Stimulated activated naive CD4-positive, alpha-beta T cell (primary cell): ENCODE measurements at regions not wholly inside any gene's neighbourhood (a gene's known extent, or its start where the extent isn't known, plus 50 kb on each side); places are given as distances from the start of the nearest gene placed in this dataset.
A peak's percentile ranks its signal among the peaks of the same experiment; 100 is the strongest.

Experiments
- DNase-seq, 6 experiments: peaks; one replicate each; lab custom pipeline; 2025; lab: John Stamatoyannopoulos, UW

DNA sequence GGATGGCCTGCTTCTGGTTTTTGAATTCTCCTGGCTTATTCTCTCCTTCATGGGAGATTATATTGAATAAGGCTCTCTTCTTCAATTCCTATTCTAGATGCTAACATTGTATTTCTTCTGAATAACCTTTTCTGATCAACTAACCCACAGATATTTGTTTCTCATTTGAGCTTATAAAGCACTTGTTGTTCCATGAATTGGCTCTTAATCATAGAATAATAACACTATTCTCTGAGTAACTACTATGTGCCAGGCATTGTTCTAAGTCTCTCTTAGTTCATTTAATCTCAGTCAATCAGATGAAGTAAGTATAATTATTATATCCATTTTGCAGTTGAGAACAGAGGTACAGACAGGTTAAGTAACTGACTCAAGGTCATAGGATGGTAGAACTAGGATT is 136.3 kb upstream of the MLIP start:
- no peak for DNase-seq

DNA sequence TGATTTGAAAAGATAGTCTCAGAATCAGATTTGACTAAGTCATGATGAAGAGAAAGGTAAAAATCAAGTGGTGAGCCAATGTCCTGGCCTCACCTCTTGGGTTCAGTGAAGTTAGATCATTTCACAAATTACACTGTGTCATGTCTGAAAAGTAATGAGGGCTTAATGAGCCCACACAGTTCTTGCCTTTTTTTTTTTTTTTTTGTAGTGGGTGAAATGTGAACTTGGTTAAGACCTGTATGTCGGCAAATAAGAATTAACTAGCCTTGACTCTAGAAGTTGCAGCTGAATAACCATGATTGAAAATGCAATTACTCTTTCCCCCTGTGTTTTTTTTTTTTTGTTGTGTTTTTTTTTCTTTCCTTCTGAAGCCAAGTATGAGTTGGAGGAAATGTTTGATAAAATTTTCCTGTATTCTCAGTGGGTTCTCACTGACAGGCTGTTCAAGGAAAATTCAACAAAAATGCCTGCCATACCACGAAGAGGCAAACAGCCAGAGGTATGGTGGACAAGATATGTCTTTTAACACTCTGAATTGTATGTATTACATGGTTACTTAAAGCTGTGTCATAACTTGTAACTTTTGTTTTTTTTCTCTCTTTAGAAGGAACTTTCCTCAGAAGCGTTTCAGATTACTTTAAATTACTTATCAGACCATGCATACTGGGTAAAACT is 135.2 kb upstream of the MLIP start:
- DNase-seq: no peak

DNA sequence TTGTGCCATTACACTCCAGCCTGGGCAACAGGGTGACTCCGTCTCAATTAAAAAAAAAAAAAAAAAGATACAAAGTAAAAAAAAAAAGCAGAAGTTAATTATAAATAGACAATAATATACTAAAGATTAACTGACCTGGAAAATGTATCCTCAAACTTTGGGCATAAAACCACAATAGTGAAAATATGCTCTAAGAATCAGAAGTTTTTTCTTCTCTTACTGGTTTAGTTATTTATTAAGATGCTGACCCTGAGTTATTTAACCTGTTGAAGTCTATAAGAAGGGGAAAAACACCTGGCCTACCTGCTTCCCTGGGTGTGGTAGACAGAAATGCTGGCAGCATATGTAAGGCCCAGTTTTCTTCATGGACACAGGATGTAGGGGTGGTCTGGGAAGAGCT is 133.7 kb upstream of the MLIP start:
- no peak for DNase-seq

DNA sequence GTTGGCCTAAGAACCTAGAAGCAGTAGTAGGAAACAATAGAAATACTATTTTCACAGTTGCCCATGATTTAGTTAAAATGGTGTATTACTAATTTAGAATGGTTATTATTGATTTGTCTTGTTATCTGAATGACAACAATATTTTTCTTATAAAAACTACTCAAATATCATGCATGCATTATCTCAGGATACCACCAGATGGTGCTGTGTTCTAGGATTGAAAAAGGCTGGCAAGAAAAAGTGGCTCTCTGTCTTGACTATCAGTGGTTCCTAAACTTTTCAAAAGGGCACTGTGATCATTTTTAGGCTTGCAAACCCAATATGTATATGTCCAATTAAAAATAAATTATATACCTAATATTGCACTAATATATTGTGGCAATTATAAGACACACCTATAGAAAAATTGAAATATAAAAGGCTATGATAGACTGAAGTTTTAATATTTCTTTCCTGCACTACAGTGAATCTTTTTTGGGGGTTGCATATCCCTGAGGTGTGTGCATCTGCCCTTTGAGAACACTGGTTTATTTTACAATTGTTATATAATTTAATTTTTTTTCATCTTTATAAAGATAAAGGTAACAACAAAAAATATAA is 131.7 kb upstream of the MLIP start:
- DNase-seq: peak in 1 of 6 experiments; percentile 1

DNA sequence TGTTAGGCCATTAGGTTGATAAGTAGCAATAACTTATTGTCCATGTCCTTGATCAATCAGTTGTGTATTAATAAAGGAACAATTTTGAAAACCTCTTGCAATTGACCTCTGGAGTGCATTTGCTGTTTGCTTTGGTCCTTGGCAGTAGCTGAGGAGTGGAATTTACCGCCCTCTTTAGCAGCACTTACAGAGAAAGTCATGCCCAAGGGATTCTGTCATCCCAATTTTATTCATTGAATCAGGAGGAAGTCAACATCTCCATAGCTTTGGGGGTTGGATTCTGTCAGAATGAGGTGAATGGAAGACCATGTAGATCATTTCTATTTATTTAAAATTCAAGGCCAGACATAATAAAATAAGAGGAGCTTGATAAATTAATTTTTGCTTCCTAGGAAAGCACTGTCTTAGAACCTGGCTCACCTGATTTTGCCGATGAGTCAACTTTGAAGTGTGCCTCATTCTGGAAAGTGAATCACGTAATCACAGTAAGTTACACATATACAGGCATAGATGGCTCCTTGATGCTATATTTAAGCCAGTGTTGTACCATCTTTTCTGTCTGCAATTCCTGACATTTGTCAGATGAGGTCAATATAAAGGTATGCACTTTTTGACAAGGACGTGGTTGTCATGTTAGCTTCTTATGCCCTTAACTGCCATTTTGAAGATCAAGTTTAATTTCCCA is 128.7 kb upstream of the MLIP start:
- DNase-seq: no peak

DNA sequence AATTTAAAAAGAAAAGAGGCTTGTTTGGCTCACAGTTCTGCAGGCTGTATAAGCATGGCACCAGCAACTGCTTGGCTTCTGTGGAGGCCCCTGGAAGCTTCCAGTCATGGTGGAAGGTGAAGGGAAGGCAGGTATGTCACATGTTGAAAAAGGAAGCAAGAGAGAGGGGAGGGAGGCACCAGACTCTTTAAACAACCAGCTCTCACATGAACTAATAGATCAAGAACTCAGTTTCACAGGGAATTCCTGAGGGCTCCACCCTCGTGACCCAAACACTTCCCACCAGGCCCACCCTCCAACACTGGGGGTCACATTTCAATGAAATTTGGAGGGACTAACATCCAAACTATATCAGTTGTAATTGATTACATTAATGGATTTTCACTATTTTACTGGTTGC is 127.9 kb upstream of the MLIP start:
- DNase-seq: no peak

DNA sequence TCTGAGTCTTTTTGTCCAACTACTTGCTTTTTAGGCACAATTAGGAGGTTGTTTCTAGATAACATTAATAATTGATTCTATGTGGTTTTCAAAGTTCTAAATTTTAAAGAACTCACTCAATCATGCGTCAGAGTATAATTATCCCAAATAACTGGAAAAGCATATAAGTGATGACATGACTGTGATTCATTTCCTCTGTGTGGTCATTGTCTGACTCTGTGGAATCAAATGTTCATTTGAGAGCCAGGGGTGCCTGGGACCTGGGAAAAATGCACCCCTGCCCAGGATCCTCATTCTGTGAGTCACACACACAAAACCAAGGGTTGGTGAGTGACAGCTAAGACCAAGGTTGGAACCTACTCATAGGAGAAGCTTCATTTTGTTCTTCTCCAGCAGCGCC is 127.1 kb upstream of the MLIP start:
- no peak for DNase-seq

GRCh38 chr6:53984581-53984980 is 126.7 kb upstream of the MLIP start:
- no peak for DNase-seq

GRCh38 chr6:53985366-53985765 is 125.9 kb upstream of the MLIP start:
- DNase-seq: no peak

DNA sequence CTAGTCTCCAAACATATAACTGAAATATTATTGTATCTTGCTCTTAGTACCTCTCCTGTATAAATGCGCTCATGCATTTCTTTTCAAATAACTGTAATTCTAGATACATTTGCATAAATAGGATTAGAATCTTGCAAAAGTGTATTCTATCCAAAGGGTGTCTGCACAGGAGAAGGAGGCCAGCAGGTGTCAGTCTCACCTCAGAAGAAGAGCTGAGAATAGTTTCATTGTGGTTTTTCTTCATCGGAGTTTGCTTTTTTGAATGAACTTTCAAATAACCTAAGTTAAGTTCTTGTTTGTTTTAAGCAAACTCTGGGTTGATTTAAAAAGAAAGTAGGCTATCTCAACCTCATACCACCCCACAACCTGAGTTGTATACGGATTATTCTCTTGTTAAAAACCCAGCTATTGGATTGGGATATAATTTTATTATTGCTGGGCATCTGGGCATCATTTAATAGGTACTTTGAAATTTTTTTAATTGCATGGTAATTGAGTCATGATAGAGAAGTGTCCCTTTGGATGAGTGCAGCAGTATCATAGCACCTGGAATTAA is 125.0 kb upstream of the MLIP start:
- no peak for DNase-seq

DNA sequence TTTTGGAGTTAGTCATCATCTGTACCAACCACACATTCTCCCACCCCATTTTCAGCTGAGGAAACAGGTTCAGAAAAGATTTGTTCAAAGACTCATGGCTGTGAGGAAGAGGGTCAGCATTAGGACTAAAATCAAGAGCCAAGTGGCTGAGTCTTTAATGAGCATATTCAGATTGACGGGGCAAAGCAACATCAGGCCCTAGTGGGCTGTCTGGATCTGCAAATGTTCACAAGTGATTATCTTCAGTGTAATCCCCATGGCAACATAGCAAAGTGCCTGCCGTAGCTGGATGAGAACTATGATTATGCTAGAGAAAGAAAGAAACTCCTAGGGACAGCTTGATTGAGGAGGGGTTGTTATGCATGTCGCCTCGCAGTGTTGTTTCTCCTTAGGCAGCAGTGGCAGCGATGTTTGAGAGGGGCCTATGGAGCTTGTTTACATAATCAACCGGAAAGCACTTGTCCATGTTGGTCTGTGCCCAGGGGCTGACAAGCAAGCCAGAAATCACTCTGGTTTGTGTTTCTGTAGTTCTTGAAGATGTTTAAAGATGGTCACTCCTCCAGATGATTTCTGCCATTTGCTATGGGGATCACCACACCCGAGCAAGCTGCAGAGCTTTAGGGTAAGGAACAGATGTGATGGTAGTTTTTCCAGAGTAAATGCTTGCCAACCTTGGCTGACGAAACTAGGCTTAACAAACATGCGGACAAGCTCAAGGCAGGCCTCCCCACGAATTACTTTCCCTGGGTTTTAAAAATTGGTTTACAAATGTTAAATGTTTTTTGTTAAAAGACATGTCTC is 124.3 kb upstream of the MLIP start:
- DNase-seq: no peak

- DNase-seq: no peak
Measured at GRCh38 chr6:53987522-53987888, 123.7 kb upstream of the MLIP start.

- no peak for DNase-seq
Measured at GRCh38 chr6:53989504-53989903, 121.7 kb upstream of the MLIP start.

GRCh38 chr6:53992522-53992921 is 118.7 kb upstream of the MLIP start:
- DNase-seq: no peak

GRCh38 chr6:53994201-53994600 is 117.0 kb upstream of the MLIP start:
- DNase-seq: no peak

DNA sequence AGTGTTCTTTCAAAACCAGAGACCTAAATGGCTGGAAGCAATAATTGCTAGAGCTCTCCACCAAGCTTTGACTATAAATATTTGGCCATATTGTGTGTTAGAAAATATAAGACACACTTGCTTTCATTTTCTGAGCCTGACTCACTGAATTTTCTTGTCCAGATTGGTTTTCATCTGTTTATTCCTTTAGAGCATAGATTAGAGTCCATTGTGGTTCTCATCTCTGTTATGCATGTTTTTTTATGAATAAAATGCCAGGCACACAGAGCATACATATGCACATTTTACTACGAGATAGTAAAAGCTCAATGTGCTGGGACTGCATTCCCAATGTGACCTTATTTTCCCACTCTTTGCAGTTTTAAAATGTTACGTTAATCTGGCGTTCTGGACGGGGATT is 115.3 kb upstream of the MLIP start:
- DNase-seq: no peak

DNA sequence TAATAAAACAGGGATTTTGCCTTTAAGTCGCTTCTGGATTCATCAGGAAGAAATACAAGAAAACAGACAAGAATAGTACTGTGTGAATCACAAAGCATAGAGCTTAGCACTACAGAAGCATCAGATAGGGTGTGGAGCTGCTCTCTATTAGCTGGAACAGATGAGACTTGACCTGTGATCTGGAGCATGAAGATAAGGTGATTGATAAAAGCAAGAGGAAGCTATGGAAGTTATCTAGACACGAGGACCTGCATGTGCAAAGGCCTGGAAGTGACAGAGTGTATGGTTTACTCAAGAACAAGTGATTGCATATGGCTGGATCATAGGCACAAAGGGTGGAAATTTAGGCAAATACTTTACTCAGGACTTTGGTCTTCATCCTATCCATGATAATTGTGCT is 112.9 kb upstream of the MLIP start:
- no peak for DNase-seq

GRCh38 chr6:53999088-53999755 is 112.0 kb upstream of the MLIP start:
- DNase-seq: no peak

DNA sequence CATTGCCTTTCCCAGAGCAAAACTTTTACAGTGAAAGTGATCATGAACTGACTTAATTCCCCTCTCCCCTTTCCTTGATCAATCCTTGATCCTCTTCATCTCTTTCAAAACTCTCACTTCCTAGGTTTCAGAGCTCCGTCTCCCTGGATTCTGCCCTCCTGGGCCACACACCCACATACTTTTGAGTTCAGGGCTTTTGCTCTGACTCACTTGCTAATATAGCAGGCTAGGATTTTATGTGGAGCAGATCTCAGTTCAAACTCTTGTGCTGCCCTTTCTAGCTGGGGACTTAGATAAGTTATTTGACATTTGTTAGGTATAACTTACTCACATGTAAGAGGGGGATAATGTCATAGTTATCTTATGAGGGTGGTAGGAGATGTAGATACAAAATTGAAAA is 109.1 kb upstream of the MLIP start:
- no peak for DNase-seq

DNA sequence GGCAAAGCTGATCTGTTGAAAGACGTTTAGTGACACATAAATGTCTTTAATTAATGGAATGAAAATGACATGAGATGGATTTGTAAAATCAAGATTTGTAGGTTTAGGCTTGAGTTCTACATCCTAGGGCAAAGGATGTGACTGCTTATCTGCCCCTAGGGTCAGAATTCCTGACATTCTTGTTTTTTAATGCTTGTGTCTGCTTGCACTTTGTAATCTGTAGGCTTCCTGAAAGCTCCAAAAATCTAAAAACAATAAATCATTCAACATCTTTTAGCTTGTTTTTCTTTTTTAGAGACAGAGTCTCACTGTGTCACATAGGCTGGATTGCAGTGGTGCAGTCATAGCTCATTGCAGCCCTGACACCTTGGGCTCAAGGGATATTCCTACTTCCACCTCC is 107.9 kb upstream of the MLIP start:
- no peak for DNase-seq

DNA sequence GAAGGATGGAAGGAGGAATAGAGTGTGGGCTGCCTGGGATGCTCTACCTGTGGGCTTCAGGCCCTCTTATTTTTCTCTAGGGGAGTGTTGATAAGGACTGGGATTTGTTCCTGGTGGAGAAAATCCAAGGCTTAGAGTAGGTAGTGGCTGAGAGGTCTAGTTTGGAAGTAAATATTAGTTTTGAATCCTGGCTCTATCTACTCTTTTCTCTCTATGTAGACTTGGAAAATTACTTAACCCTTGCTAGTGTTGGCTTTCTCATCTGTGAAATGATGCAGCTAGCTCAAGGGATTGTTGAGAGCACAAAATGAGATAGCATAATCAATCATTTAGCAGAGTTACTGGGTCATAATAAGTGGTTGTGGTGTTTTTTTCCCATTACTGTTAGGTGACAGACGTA is 102.7 kb upstream of the MLIP start:
- no peak for DNase-seq

DNA sequence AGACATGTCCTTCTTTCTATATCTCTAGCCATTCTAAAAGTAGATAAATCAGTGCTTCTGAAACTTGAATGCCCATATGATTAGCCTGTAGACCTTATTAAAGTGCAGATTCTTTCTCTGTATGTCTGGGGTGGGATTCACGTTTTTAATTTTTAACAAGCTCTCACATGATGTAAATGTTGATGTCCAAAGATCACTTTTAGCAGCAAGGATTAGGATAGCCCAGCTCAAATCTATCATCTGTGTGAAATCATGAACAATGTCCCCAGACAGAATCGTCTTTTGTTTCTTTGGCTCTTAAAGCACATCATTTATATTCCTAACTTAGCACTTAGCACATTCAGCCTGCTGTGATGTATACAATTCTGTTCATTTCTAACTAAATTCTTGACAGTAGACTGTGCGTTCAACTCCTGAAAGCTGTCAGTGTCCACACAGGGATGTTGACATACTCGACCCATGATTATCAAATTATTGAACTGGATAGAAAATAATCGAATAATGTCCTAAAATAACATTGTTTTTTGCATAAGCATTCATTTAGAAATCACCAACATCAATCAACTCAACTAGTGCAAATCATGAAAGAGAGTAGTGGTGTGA is 102.1 kb upstream of the MLIP start:
- DNase-seq: no peak
